HG03103 (cell line): ENCODE measurements at regions not wholly inside any gene's neighbourhood (a gene's known extent, or its start where the extent isn't known, plus 50 kb on each side); places are given as distances from the start of the nearest gene placed in this dataset.

Experiments used
- ATAC-seq: cut with Tn5 transposase; IDR thresholded peaks from one replicate; pipeline ENCODE4 v1.9.1; 2021; ENCODE audit warnings: low read depth; ENCODE audit not compliant: unreplicated experiment

DNA sequence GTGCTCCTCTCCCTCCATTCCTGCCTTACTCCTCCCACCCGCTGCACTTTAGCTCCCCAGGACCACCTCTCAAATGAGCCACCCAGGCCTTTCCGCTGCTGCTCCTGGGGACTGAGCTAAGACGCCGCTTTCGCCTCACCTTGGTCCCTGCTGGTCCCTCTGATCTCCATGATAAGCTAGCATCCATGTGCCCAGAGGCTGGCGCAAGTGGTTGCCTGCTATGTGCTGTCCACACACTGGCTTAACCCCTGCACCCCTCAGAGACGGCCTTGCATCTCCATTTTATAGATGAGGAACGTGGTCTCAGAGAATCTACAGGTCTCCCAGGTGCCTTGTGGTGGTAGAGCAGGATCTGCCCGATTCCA, 160.1 kb upstream of the PMEPA1 start:
- no peak for ATAC-seq

DNA sequence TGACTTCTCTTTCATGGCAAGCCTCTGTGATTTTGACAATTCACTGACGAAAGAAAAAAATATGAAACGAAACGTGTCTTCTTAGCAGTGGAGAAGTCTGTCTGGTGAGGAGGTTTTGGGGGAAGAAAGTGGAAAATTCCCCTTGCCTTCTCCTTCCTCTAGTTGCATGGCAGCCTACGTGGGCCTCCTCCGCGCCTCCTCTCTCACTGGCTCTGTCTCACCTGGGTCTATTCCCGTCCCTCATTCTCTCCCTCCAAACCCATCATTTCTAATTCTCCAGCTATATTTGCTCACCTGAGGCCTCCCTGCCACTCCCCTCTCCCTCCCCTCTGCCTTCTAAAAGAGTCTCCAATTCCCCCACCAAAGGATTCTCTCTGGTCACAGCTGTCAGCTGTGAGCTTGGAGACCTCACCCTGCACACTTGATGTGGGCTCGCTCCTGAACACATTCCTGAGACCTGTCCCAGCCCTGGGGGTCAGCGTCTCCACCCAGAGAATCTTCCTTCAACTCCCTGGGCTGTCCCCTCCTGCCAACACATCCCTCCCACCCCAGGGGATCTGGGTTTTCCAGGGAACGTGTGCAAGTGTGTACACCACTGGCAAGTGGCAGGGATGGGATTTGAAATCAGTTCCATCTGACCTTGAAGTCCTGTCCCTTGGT, 159.6 kb upstream of the PMEPA1 start:
- ATAC-seq, result no peak

DNA sequence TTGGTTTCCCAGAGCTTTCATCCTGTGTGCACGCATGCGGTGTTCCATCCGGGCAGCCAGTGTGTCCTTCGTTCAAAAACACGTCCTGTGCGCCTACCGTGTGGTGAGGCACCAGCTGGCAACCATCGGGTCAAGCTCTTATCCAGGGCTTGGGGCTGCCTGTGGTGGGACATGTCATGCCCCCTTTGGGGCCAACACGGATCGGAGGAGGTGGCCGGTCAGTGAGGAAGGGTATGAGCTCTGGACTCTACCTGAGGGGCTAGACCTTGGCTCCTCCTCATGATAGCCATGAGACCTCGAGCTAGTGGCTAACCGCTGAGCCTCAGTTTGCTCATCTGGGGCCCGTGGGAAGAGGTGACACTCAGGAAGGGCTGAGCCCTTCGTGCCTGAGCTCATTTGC, 158.5 kb upstream of the PMEPA1 start:
- no peak for ATAC-seq

DNA sequence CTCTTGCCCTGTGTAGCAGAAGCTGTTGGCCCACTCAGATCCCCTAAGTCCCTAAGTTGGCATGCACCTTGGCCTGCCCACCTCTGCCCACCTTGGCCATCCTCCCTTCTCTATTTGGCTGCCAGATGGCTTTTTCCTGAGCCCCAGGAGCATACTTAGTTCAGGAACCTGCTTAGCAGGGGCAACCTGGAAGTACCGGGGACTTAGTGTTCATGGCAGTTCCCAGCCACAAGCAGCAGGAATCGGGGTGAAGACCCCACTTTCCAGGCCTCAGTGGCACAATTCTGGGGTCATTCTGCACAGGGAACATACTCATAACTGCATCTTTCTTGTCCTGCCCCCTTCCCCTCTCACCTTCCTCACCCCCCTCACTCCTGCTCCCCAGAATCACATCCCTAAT, 158.0 kb upstream of the PMEPA1 start:
- ATAC-seq, result no peak

DNA sequence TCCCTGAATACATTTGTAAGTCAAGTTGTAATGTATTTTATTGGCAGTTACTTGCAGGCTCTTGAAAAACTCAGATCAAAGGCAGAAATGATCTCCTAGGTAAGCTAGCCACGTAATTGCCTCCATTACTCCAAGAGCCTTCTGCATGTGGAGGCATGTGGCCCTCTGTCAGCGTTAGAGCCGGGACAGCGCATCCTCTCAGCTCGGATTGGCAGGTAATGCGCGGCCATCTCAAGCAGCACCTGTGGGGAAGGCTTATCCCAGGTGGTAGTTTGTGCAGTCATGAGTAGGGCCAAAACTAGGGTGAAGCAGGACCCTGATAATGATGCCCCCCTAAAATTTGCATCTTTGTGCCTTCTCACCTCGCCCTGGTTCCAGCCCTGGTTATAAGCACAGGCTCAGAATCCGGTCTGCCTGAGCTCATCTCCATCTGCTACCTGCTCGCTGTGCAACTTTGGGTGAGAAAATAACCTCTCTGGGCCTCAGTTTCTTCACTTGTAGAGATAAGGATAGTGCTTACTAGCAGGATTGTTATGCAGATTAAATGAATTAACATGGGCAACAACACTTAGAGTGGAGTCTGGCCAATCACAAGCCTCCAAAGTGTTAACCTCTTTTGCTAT, 157.5 kb upstream of the PMEPA1 start:
- ATAC-seq, result no peak

DNA sequence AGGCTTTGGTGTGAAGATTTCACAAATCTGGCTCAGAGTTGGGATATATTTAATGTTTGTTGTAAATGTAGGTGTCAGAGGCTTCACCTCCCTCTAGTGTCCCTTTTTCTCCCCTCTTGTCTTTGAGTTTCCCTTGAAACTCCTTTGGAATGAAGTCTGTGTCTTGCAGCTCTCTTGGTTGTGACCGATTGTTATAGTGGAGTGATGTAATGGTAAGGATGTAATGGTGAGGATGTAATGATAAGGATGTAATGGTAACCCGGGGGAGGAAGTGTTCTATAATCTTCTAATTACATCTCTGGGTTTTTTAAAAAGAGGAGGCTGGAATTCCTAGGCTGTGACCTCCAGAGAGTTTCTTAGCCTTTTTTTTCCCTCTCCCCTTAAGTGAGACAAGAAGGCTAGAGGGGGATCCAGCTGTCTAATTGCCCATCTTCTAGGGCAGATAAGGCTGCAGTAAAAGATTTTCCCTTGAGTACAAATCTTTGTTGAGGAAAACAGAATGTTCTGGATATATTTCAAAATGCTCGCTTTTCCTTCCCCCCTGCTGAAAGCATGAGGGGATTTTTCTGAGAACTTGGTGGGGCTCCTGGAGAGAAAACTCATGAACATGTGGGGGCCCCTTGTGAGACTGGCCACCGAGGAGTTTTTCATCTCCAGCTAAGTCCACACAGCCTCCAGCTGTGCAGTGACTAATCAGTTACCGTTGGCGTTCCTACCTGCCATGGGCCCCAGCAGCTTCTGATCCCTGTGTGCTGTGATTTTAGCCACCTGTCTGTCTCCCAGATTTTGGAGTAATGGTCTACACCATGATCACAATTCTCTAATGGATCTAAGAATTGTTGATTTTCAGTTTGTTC, 156.7 kb upstream of the PMEPA1 start:
- ATAC-seq, result no peak

DNA sequence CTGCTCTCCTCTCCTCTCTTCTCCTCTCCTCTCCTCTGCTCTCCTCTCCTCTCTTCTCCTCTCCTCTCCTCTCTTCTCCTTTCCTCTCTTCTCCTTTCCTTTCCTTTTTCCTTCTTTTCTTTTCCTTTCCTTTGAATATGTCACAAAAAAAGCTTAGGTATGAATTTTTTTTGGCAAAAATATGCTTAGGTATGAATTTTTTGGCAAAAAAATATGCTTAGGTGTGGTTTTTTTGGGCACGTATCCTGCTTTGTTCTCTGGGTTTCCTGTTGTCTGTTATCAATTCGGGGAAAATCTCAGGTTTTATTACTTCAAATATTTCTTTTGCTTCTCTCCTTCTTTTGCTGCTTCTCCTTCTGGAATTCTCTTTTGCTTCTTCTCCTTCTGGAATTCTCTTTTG, 155.5 kb upstream of the PMEPA1 start:
- no peak for ATAC-seq

DNA sequence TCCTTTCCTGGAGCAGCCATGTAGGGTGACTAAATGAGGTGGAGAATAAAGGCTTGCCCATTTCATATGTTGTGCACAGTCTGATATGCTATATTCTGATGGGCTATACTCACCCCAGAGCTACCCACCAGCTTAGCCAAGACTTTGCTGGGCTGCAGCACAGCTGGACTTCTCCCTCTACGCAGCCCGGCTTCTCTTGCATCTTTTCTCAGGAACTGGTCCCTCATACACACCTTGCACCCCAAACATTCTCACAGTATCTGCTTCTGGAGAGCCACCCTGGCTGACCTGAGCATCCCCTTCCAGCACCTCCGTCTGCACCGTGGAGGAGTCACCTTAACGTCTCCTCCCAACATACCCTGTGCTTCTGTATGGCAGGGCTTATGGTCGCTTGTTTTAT, 150.8 kb upstream of the PMEPA1 start:
- no peak for ATAC-seq

DNA sequence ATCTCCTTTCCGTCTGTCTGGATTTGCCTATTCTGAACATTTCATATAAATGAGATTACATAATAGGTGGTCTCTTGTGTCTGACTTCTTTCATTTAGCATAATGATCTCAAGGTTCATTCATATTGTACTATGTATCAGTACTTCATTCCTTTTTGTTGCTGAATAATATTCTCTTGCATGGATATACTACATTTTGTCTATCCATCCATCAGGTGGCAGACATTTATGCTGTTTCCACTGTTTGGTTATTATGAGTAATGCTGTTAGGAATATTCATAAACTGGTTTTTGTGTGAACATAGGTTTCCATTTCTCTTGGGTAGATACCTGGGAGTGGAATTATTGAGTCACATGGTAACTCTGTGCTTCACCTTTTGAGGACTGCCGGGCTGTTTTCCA, 148.2 kb upstream of the PMEPA1 start:
- no peak for ATAC-seq

DNA sequence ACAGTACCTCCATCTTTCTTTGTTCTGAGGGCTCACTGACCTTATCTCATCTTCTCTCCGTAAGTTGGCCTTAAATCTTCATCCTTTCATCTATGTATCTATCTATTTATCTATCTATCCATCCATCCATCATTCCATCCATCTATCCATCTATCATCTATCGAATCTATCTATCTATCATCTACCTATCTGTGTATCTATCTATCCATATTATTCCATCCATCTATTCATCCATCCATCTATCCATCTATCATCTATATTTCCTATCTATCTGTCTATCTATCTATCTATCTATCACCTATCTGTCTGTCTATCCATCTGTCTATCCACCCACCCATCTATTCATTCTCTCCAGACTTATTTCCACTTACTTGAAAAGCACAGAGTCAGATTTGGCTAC, 147.3 kb upstream of the PMEPA1 start:
- no peak for ATAC-seq

DNA sequence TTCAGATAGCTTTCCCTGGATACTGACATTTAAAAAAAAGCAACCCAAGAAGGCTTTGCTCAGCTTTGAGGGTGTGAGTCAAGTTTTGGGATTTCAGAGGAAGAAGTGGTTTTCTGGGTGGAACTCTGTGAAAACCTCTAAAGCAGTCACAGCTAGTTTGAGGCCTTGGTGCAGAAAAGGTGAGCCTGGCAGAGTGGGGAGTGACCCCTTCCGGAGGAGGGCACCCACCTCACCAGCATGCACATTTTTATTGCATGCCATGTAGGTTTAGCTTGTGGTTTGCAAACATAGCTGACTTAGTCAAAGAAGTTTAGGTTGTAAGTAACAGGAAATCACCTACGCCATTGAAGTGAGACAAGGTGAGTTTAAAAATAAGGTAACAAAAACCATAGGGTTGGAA, 146.8 kb upstream of the PMEPA1 start:
- ATAC-seq, result no peak

DNA sequence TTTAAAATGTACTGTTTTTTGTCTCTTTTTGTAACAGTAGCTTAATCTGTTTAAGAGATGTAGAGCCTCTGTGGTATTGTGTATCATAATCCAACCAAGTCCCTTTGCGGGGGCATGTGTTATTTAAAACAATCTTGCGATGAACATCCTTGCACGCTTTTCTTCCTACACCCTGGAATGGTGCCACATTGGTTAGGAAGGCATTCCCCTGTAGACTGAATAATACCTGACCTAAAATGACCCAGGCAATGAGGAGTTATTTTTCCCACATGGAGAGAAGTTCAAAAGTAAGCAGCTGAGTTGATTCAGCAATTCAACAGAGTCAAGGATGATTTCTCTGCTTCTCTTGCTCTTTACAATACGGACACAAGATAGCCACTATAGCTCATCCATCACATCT, 142.0 kb upstream of the PMEPA1 start:
- no peak for ATAC-seq

DNA sequence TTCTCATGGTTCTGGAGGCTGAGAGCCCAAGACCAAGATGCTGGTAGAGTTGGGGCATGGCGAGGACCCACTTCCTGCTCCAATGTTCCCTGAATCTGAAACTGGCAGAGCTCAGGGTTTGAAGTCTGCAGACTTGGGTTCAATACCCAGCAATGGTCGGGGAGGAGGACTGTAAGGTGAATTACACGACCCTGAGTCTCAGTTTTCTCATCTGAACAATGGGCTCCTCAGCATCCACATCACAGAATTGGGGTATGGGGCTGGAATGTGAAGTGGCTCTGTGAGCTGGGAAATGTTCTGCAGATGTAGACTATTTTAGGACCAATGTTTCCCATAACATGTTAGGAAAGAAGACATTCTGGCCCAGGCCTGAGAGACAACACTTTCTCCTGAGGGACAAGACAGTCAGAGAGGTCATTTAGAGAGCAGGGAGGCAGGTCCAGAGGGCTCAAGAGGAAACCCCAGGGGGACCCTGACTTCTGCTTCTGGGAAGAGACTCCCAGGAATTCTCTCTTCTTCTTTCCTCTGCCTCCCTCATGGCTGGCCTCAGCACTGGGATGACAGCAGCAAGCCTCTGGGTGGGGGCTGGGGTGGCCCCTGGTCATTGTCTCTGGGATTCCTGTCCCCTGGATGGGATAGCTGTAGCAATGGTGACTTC, 141.3 kb upstream of the PMEPA1 start:
- ATAC-seq, result no peak

DNA sequence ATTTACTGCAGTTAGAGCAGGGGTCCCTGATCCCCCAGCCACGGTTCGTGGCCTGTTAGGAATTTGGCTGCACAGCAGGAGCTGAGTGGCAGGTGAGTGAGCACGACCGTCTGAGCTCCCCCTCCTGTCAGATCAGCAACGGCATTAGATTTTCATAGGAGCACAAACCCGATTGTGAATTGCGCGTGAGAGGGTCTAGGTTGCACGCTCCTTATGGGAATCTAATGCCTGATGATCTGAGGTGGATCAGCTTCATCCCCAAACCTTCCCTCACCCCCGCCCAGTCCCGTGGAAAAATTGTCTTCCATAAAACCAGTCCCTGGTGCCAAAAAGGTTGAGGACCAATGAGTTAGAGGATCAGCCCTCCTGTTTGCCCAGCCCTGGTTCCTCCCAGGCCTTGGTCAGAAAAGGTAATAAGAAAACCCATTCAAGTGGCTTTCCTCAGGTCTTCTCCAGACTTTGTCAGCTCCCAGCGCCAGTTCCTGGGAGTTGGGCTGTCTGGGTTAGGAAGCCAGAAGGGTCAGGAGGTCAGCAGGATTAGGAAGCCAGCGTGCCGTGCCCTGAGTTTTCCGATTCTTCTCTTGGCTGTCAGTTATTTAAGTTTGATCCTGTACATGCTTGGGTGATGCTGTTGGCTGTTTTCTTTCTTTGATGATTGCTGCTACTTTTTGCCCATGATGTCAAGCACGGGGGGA, 139.9 kb upstream of the PMEPA1 start:
- ATAC-seq, result no peak

DNA sequence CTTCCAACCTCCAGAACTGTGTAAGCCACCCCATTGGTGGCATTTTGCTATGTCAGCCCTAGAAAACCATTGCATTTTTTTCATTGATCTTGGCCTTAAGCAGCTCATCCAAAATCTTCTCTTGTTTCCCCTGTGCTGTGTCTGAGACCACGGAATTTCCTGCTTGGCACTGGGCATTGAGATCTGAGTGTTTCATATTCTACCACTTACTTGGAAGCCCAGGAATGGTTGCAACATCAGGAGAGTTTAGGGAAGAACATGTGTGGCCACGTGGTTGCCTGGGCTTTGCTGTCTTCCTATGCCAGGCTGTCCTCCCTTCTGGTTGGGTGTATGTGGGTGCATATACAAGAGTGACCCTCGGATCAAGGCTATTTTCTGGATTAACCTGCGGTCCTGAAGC, 139.3 kb upstream of the PMEPA1 start:
- no peak for ATAC-seq

DNA sequence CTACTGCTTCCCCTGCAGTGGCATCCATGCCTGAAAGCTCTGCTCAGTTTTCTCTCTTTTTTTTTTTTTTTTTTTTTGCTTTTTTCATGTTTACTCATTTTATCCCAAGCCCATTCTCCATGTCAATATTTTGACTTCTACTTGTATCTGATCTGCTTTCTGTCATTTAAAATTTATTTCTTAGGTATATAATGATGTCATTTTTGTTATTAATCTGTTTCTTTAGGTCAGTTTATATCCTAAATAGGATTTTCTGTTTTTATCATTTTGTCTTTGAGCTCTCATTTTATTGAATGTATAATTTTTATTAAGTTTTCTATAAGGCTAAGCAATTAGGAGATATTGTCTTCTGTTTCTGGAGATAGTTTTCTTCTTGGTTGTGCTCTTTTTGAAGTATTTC, 138.5 kb upstream of the PMEPA1 start:
- ATAC-seq, result no peak

DNA sequence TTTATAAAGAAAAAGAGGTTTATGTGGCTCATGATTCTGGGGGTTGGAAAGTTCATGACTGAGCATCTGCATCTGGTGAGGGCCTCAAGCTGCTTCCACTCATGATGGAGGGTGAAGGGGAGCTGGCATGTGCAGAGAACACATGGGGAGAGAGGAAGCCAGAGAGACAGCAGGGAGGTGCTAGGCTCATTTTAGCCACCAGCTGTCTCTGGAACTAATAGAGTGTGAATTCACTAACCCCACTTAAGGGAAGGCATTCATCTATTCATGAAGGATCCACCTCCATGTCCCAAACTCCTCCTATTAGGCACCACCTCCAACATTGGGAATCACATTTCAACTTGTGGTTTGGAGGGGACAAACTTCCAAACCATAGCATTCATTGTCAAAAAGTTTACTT, 137.3 kb upstream of the PMEPA1 start:
- no peak for ATAC-seq

DNA sequence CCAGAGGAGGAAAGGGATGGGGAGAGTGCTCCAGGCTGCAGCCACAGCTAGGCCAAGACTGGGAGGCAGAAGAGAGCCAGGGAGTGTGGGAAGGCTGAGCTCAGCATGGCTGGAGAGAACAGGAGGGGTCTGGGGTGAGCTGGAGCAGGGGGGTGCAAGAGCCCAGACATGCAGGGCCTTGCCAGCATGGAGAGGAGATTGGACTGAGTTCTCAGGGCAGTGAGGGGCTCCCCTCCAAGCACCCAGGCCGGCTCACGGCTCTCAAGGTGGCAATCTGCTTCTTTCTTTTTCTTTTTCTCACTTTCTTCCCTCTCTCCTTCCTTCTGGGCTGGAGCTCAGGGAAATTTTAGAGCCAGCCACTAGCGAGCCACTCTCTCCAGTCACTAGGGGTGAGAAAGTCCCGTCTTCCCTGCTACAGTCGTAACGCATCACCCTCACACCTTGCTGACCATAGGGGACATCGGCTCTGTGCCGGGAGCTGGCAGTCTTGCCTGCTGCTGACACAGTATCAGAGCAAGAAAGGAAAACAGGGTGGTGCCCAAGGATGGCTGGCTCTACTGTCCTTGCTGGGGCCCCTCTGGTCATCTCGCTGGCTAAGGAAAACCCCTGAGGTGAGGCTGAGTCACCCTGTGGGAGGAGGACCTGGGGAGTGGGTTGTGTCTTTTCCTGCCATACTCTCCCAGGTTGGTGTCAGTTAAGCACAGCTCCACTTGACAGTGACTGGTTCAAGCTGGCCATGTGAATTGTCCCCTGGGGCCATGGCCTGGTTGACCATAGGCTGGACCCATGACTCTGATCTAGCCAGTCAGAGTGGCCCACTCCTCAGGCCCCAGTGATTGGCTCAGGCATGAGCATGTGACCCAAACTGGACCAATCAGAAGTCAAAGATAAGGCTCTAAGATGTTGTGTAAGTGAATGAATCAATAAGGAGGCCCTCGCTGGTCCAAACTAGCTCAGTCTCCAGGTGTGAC, 135.1 kb upstream of the PMEPA1 start:
- no peak for ATAC-seq

DNA sequence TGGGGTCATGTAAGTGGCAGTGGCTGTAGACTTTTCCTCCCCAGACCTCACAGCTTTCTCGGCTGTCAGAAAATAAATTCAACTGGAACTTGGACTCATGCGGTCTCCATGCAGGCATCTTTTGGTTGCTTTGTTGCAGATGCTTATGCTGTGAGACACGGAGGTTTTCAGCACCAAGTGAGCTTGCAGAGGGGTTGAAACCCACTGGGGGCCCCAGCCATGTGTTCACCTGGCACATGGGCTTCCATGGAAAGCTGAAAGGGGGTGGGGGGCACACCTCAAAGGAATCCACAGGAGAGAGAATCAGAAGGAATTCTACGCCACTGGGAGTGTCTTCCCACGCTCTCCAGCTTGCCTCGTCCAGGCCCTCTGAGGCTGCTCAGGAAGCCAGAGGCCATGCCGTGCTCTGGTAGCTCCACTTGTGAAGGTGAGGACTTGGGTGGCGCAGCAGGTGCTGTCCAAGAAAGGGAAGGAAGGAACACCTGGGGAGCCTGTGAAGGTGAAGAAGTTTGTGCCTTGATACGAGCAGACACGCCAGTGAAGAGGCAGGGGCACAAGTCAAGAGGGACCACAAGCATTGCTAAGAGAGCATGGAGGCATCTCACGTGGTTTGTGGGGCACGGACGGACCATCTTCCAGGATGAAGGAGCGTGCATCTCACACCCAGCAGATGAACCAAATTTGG, 134.3 kb upstream of the PMEPA1 start:
- ATAC-seq, result no peak
